NCI-H2029 (cell line): ENCODE measurements at regions not wholly inside any gene's neighbourhood (a gene's known extent, or its start where the extent isn't known, plus 50 kb on each side); places are given as distances from the start of the nearest gene placed in this dataset.

Source experiments
- DNase-seq: peaks from one replicate; lab custom pipeline; 2025; lab: John Stamatoyannopoulos, UW

DNA sequence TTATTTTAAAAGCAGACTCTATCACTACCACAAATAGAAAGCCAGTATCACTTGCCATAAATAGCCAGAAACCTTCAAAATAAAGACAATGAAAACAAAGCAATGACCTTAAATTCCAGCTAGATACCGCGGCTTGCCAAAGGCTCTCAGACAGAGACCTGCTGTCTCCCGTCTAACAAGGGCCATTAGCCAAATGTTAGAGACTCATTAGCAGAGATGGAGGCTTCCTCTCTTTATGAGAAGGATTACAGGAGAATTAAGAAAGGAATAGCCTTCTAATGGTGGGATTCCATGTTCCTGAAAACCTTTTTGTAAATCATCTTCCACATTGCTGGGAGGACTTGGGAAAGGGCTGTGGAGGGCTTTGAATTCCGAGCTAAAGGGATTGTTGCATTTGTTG lies 206.7 kb downstream of the AACS start:
- no peak for DNase-seq

DNA sequence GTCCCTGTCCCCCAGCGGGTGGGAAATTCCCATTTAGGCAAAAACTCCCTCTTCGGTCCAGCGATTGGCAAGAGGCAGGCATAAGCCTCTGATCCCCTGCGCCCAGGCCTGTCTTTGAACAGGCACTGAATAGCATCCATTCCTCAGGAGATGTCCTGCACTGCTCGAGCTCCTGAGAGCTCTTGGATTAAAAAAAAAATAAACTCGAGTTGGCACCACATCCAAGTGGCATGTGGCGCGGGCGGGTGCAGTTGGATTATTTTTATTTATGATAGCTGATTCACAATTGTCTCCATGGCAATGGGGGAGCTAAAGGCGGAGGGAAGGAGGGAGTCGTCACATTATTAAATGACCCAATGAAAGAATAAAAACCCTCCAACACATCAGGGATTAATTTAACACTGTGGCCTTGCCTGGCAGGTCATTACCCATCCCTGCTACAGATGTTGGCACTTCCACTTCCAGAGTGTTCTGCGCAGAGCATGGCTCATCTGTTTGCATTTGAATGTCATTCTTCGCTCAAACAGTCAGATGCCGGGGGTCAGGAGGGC lies 207.2 kb downstream of the AACS start:
- DNase-seq: no peak

DNA sequence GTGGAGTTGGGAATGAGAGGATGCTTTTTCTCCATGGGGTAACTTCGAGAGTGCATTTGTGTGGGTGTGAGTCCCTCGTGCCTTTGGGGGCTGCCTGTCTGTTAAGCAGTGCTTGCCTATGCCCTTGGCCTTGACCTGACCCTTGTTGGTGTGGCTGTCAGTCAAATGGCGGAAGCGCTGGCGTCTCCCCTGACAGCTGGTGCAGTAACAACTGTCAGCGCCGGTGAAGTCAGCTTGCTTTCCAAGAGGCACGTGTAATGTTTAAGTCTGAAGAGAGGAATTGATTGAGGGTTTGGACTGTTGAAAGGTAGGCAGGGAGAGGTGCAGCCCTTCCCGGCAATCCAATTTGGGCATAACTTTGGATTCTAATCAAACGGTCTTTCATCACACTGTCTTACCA lies 211.3 kb downstream of the AACS start:
- DNase-seq: no peak

DNA sequence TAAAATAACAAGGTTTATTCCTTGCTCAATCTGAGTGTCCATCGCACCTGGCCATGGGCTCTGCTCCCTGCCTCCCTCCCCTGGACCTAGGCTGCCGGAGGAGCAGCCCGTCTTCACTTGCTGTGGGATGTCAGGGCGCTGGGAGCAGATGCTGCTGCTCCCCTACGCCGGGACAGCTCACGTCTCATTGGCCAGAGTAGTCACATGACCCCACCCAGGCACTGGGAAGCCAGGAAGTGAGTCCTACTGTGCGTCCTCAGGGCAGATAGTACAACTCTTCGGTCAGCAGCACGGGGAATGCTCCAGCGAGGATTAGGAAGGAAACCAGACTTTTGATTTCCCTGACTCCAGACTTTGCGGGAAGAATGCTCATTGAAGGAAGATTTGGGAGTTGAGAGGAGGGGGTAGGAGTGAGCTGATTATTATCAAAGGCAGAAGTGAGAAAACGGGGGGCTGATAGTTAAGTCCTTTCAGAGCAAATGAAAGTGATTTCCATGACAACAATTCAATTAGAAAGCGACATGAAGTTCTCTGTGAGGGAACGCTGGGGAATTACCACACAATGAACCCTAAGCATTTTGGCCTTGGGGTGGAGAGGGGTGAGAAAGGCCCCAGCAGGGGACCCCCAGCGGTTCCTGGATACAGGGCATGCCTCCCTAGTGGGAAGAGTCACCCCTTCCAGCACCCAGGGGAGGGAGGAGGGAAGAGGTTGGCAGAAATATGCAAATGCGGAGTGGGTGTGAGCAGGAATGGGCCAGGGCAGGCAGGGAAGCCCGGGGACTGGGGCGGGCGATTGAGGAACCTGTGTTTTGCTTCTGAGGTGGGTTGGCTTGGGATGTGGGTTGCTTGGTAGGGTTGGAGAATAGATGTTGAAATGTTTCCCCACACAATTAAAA lies 215.5 kb downstream of the AACS start:
- DNase-seq: no peak

DNA sequence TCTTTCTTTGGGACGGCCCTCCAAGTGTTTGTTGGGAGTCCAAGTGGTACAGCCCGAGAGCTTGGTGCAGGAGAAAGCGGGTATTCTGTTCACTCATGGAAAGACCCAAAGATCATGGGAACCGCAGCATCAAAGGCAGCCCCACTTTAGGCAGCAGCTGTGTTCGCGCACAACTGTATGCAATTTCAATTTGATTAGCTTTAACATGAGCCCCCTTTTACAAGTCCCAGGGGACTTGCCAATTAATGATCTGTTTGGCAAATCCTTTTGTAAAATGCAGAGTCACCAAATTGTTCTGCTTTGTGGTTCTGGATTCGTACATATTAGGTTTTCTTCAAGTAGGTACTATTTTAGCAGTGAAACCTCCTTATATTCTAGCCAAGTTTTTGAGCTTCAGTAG lies 217.7 kb downstream of the AACS start:
- DNase-seq: no peak

DNA sequence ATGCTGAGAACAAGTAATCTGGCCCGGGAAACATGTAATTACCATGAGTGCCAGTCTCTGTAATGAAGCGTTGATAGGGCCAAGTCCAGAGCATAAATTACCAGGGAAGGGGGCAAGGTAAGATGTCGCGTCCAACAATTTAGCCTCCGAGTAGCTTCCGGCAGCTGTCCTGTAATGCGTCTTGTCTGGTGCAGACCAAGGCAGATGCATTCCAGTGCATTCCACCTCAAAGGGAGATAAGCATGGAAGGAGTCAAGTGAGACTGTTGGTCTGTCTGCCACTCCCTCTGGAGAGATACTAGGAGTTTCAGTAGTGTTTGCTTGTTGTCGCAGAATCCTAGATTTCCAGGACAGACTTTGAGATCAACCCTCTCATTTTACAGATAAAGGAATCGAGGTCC lies 218.3 kb downstream of the AACS start:
- DNase-seq: no peak

DNA sequence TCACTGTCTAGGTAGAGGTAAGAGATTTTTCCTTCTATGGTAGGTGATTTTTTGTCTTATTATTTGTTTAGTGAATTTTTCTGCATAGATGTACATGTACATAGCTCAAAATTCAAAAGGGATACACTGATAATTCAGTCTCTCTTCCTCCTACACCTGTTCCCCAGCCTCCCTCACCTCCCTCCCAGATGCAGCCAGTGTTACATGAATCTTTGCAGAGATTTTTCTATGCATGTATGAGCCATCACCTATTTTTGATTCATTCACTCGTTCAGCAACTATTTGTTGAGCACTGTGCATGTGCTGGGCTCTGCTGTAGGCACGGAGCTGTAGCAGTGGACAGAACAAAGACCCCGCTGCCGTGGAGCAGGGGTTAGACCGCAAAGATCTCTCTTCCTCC lies 218.9 kb downstream of the AACS start:
- DNase-seq: no peak

DNA sequence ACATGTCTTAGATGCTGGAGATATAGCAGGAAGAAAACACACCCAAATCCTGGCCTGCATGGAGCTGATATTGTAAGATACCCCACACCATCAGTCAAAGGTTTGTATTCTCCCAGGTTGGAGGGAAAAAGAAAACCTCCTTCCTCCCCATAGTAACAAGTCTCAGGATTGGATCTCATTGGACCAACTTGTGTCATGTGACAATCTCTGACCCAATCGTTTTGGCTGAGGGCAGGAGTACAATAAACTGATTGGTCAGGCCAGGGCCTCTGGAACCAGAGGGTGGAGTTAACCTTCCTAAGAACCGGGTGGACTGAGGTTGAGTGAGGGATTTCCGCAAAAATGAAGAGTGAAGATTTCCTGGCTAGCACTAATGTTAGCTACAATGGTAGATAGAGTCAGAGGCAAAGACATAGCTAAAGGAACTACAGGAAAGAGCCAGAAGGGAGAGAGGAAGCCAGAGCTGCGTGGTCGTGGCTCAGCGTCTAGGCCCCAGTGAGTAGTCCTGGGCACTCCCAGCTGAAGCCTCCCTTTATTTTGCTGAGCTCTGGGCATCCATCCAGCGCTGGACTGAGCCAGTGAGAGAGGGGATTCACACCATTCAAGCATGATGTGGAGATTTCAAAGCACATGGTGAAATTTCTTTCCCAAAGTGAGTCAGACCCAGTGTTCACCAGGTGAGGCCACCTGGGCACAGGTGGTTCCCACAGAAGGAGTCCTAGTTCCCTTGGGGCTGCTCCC lies 219.9 kb downstream of the AACS start:
- no peak for DNase-seq

DNA sequence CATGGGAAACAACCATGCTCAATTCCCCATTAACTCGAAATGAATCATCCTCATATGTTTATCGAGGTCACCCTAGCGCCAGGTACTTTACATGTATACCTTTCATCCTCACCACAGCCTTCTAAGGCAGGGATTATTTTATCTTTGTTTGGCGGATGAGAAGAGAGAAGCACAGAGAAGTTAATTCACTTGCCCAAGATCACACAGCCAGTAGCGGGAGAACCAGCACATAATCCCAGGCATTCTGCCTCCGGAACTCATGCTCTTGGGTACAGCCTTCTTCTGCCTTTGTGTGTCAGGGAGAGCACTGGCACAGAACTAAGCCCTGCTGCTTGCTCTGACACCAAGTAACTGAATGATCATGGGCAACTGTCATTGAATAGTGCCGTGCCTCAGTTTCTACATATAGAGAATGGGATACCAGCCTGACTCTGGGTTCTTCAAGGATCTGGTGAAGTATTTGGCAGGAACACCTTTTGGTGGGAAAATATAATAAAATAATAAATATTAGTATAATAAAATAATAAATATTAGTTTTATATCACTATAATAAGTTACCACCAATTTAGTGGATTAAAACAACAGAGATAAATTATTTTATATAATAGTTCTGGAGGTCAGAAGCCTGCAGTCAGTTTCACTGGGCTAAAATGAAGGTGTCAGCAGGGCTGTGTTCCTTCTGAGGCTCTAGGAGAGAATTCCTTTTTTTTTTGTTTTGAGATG lies 220.9 kb downstream of the AACS start:
- no peak for DNase-seq

DNA sequence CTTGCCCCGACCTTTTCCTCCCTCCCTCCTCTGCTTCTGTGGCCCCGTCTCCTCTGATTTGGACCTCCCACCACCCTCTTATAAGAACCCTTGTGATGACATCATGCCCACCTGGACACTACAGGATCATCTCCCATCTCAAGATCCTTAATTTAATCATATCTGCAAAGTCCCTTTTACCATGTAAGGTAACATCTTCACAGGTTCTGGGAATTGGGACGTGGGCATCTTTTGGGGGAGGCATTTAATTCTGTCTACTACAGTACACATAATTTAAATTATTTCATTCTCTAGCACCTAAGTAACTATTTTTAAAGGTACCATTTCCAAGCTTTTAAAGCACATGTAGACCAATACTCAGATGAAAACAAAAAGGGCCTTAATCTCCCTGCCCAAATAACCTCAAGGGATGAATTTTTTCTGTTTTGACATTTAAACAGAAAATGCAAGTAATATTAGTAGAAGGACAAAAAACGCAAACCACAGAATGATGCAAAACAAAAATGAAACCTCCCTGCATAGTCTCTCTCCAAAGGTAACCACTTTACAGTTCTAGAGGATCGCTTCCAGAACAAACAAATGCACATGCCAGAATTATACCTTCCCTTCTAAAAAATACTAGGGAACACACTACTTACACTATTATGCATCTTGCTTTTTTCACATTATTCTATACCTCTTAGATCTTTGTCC lies 222.1 kb downstream of the AACS start:
- no peak for DNase-seq

DNA sequence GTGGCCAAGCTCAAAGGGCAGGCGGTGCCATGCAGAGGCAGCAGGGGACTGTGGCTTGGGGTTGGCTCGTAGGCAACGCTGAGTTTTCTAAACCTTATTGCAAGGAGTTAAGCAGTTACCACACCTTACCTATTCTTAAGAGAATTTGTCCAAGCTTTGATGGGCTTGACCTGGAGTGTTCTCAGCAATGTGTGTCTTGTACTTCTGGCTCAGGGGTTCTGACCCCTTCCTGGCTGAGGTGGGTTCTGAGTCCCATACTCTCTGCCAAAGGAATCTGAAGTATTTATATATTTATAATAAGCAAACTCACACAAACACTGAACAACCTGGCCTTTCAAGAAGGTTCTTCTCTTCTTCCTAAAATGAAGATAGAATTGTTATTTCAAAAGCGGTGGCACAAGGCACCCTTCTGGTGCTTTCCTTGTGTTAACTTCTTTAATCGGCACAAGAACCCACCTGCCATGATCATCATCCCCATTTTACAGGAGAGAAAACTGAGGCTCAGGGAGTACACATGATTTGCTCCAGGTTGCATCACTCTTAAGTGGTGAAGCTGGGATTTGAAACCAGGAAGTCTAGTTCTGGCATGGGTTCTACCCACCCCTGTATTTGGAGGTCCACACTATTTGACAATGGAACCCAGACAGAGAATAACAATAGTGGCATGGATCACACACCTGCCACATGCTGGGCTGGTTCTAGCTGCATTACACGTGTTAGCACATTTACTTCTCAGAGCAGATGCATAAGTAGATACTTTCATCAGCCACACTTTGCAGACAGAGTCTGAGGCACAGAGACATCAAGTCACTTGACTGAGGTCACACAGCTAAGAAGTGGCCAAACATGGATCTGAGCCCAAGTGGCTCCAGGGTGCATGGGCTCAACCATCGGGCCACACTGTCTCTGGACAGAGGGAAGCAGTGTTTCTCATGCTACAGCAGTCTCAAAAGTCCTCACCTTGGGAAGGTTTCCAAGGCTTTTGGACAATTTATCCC lies 224.0 kb downstream of the AACS start:
- no peak for DNase-seq

DNA sequence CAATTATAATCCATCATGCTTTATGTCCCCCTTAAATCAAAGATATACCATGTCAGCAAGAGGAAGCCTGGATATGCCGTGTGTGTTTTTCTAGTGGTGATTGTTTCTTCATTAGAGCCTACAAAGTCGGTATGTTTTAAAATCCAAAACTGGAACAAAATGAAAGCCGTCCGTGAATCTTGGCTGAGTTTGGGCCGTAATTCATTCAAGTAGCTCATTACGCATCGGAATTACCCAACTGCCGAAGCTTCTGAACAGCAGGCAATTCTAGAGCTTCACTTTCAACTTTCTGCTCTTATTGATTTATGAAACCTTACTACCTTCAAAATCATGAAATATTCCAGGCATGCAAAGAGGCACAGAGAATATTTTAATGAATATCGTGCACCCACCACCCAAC lies 224.7 kb downstream of the AACS start:
- DNase-seq: no peak

DNA sequence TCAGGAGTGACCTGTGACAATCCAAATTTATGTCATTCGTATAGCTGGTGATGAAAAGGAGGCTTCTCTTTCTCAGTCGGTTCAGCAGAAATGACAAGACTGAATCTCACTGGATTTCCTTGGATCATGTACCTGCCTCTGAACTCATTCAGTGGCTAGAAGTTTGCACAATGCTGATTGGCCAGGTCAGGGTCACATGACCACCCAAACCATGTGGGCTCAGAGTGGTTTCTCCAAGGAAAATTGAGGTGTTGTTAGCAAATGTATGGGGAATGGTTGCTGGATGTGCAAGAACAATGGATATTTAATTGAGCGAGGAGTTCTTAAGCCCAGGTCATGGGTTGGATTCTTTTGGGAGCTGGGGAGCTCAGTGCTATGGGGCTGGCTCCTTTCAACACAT lies 227.5 kb downstream of the AACS start:
- DNase-seq: no peak

DNA sequence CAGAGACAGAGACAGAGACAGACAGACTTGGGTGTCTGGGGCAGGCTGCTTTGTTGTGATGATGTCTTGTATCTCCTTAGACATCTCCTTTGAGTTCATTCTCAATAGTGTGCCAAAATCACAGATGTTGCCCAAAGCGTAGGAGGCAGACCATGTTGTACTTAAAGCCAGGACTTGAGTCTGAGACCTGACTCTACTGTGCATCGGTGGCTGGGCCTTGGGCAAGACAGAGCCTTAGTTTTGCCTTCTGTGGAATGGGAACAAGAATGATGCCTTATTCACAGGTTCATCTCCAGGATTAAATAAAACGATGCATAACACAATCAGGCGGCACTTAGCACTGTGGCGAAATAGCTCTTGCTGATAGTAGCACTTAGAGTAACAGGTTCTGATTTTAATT lies 230.3 kb downstream of the AACS start:
- no peak for DNase-seq

DNA sequence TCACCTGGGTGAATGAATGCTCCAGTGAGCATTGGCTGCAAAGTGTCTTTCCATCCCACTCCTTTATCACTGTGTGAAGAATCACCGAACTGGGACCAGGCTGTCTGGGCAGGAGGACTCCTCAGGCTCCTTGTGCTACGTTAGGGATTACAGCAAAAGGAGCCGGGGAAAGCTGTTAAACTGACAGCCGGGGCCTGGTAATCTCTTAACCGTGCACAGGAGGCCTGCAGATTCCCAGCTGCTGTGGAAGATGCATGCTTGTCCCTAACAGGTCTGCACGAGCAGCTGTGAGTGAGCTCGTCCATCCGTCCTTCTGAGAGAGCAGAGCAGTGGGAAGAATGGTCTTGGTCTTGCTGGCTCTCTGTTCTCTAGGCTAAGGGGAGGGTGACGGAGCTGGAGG lies 231.5 kb downstream of the AACS start:
- DNase-seq: no peak

DNA sequence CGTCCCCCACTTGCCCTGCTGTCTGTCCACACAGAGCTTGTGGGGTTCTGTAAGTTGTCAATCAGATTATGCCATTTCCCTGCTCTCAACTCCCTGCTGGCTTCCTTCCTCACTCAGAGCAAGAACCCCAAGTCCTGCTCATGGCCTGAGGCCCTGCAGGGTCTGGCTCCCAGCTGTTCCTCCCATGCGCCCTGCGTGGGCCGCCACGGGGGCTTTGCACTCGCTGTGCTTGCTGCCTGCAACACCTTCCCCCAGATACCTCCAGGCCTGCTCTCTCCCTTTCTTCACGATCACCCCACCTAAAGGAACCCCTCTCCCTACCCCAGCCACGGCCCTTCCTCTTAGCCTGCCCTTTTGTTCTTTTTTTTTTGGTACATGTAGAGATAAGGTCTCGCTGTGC lies 234.6 kb downstream of the AACS start:
- DNase-seq: no peak

DNA sequence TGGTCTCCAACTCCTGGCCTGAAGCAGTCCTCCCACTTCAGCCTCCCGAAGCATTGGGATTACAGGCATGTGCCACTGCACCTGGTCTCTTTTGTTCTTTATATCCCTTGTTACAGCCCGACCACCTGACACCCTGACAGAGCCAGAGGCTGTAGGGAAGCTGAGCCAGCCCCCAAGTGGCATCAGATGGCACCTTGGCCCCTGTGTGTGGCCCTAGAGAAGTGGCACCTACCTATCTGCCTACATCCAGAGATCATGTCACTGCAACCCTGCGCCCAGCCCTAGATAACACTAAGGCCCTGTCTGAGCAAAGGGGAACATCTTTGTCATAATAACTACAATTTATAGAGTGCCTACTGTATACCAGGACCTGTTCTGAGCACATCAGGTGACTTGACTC lies 235.0 kb downstream of the AACS start:
- no peak for DNase-seq

DNA sequence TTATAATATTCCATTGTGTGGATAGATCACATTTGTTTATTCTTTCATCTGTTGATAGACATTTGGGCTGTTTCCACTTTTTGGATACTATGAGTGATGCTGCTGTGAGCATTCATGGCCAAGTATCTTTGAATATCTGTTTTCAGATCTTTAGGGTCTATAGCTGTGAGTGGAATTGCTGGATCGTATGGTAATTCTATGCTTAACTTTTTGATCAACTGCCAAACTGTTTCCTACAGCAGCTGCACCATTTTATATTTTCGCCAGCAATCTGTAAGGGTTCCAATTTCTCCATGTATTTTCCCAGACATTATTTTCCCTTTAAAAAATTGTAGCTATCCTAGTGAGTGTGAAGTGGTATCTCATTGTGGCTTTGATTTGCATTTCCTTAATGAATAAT lies 238.1 kb downstream of the AACS start:
- no peak for DNase-seq

DNA sequence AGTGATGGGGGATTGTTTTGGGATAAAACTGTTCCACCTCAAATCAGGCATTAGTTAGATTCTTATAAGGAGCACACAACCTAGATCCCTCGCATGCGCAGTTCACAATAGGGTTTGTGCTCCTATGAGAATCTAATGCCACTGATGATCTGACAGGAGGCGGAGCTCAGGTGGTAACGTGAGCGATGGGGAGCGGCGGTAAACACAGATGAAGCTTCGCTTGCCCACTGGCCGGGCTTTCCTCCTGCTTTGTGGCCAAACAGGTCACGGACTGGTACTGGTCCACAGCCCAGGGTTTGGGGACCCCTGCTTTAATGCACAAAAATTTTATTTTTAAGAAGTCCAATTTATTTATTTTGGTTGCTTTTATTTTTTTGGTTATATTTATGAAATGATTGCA lies 238.8 kb downstream of the AACS start:
- DNase-seq: no peak

DNA sequence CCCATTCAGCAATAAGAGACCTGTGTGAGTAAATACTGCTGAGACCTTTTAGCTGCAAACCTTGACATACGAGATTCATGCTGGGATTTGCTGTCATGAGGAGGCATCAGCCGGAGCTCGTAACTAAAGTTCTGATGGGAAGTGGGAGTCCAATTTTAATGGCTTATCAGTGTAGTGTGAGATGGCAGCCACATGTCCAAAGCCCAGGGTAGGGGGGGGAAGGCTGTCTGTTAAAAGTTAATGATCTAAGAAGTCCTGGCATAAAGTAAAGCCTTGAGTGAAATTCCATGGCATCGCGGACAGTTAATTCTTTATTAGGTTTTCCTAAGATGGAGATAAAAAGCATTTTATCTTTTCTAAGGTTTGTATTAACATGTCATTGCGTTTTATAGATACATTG lies 240.0 kb downstream of the AACS start:
- no peak for DNase-seq

DNA sequence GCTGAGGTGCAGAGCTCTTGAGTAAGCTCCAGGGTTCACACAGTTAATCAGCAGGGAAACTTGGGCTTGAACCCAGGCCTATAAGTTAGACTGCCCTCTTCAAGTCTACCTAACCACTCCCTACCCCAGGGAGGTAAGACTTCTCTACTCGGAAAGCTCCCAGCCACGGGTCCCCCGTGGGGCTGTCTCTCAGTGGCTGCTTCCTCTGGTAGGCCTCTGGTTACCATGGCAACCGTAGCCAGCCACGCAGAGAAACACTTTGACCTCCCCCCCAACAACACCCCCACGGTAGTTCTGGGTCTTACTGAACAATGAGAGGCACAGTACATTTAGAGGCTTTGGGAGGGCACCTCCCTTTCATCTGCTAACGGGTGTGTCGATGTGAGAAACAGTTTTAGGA lies 245.2 kb downstream of the AACS start:
- DNase-seq: no peak
